HepG2 (cell line): ENCODE measurements at regions not wholly inside any gene's neighbourhood (a gene's known extent, or its start where the extent isn't known, plus 50 kb on each side); places are given as distances from the start of the nearest gene placed in this dataset.

Source experiments
- ATAC-seq: fragments of 200-7000 bp; cut with Tn5 transposase; 3 replicates; pipeline ENCODE4 v1.9.1; 2020; ENCODE audit warnings: mild to moderate bottlenecking, moderate library complexity
- BruUV-seq: library from RNA; stranded (reverse); fragments of 400-500 nt; replicated peaks from 2 replicates; lab custom pipeline; 2021; lab: Mats Ljungman, UMichigan
- CTCF ChIA-PET: fragments of 300-600 bp; formaldehyde crosslinking; extraction: SDS; loops from one replicate; lab custom pipeline; 2021; ENCODE audit warnings: low total read pairs, inconsistent platforms, low intra/inter-chr PET ratio; lab: Yijun Ruan, JAX
- POLR2A ChIA-PET: fragments of 350-600 bp; sonication (Branson Sonifier 250); formaldehyde crosslinking; loops from one replicate; lab custom pipeline; 2020; ENCODE audit warnings: antibody characterized with exemption, inconsistent platforms; lab: Yijun Ruan, JAX
- DNase-seq: peaks from one replicate; pipeline ENCODE4 v3.0.0-alpha.2; 2015; ENCODE audit warnings: low spot score
- FAIRE-seq: peaks from 3 replicates; lab custom pipeline; 2011; peaks lifted over from hg19 to GRCh38; lab: Jason Lieb, UNC
- H2AFZ ChIP-seq: one replicate; pipeline ENCODE4 v1.6.1; 2011; ENCODE audit warnings: low read length, inconsistent platforms
- H3K27ac ChIP-seq: fragments of 300-600 bp; 3 replicates; pipeline ENCODE4 v1.8.0; 2011; ENCODE audit warnings: mixed run types, mild to moderate bottlenecking, mixed read lengths, low read length, inconsistent platforms; ENCODE audit not compliant: insufficient read depth; ENCODE audit errors: extremely low read length
- H3K27me3 ChIP-seq, 2 experiments: fragments of 200-600 bp in 1 of 2; 2 replicates in 1 of 2; 3 replicates in 1 of 2; pipeline versions ENCODE4 v1.6.0 to v1.8.0; 2011; ENCODE audit warnings: low read length in 2 of 2, mild to moderate bottlenecking in 2 of 2, moderate library complexity in 2 of 2, inconsistent platforms in 1 of 2; ENCODE audit not compliant: insufficient read depth in 2 of 2, control insufficient read depth in 1 of 2
- H3K36me3 ChIP-seq, 2 experiments: fragments of 200-600 bp in 1 of 2; replicated peaks in 1 of 2; 2 replicates in 1 of 2; 3 replicates in 1 of 2; pipeline versions ENCODE4 v1.5.1 to v1.8.0; 2011; ENCODE audit warnings: low read length in 2 of 2, inconsistent platforms in 1 of 2; ENCODE audit not compliant: insufficient read depth in 2 of 2, control insufficient read depth in 1 of 2
- H3K4me1 ChIP-seq: 2 replicates; pipeline ENCODE4 v1.5.1; 2012; ENCODE audit warnings: low read length, inconsistent platforms; ENCODE audit not compliant: insufficient read depth
- H3K4me2 ChIP-seq: 2 replicates; pipeline ENCODE4 v1.6.0; 2011; ENCODE audit warnings: low read depth, low read length, inconsistent platforms
- H3K4me3 ChIP-seq, 3 experiments: fragments of 200-600 bp in 1 of 3; sonication (generic), shearing (Covaris generic) in 1 of 3; replicated peaks in 1 of 3; 2 replicates each; pipeline ENCODE4 v1.5.1; 2011 to 2016; ENCODE audit warnings: low read length in 3 of 3, inconsistent platforms in 2 of 3, low read depth in 2 of 3, mild to moderate bottlenecking in 2 of 3, control low read depth in 1 of 3, mixed read lengths in 1 of 3; ENCODE audit not compliant: insufficient read depth in 1 of 3
- H3K79me2 ChIP-seq: one replicate; pipeline ENCODE4 v1.6.1; 2011; ENCODE audit warnings: low read length, inconsistent platforms; ENCODE audit not compliant: insufficient read depth
- H3K9ac ChIP-seq: 2 replicates; pipeline ENCODE4 v1.6.0; 2011; ENCODE audit warnings: mild to moderate bottlenecking, low read depth, low read length, inconsistent platforms; ENCODE audit not compliant: insufficient read depth
- H3K9me3 ChIP-seq: 2 replicates; pipeline ENCODE4 v1.5.1; 2012; ENCODE audit warnings: mild to moderate bottlenecking, low read length
- H4K20me1 ChIP-seq: 2 replicates; pipeline ENCODE4 v1.6.0; 2011; ENCODE audit warnings: inconsistent platforms, mild to moderate bottlenecking, low read length, moderate library complexity; ENCODE audit not compliant: insufficient read depth
- CERS6 ChIP-seq: sonication (generic); formaldehyde crosslinking; IDR thresholded peaks from 2 replicates; pipeline ENCODE4 v1.5.0; 2020; ENCODE audit warnings: missing genetic modification reagents
- GMEB1 ChIP-seq: sonication (generic); formaldehyde crosslinking; IDR thresholded peaks from 2 replicates; pipeline ENCODE4 v1.5.1; 2020; ENCODE audit warnings: missing genetic modification reagents, mild to moderate bottlenecking, borderline replicate concordance
- MTF2 ChIP-seq: sonication (generic); formaldehyde crosslinking; IDR thresholded peaks from 2 replicates; pipeline ENCODE4 v1.5.0; 2020; ENCODE audit warnings: missing genetic modification reagents, borderline replicate concordance
- PAF1 ChIP-seq: IDR thresholded peaks from 2 replicates; pipeline ENCODE4 v1.6.1; 2016; ENCODE audit warnings: missing genetic modification reagents, missing compliant biosample characterization
- RXRB ChIP-seq: IDR thresholded peaks from 2 replicates; pipeline ENCODE4 v1.6.1; 2016; ENCODE audit warnings: borderline replicate concordance, missing genetic modification reagents, missing compliant biosample characterization
- TFDP2 ChIP-seq: sonication (generic); formaldehyde crosslinking; IDR thresholded peaks from 2 replicates; pipeline ENCODE4 v1.4.0; 2020; ENCODE audit warnings: missing genetic modification reagents
- TMF1 ChIP-seq: sonication (generic); formaldehyde crosslinking; IDR thresholded peaks from 2 replicates; pipeline ENCODE4 v1.8.1; 2022; ENCODE audit warnings: low read depth, missing genetic modification reagents
- ZNF468 ChIP-seq: sonication (generic); formaldehyde crosslinking; IDR thresholded peaks from 2 replicates; pipeline ENCODE4 v1.8.0; 2022; ENCODE audit warnings: mild to moderate bottlenecking, moderate library complexity, missing genetic modification reagents
- ZNF572 ChIP-seq: sonication (generic); formaldehyde crosslinking; IDR thresholded peaks from 2 replicates; pipeline ENCODE4 v1.5.1; 2020; ENCODE audit warnings: mild to moderate bottlenecking, missing genetic modification reagents
- ZNF629 ChIP-seq: sonication (generic); formaldehyde crosslinking; conservative IDR thresholded peaks from 2 replicates; pipeline ENCODE4 v1.5.0; 2020; ENCODE audit warnings: missing genetic modification reagents
- ZNF672 ChIP-seq: sonication (generic); formaldehyde crosslinking; IDR thresholded peaks from 2 replicates; pipeline ENCODE4 v1.8.1; 2022; ENCODE audit warnings: missing genetic modification reagents
- ZNF776 ChIP-seq: sonication (generic); formaldehyde crosslinking; IDR thresholded peaks from 2 replicates; pipeline ENCODE4 v1.4.0; 2020; ENCODE audit warnings: mild to moderate bottlenecking, missing genetic modification reagents
- ZNF782 ChIP-seq: sonication (generic); formaldehyde crosslinking; IDR thresholded peaks from 2 replicates; pipeline ENCODE4 v1.4.0; 2020; ENCODE audit warnings: missing genetic modification reagents, mild to moderate bottlenecking, borderline replicate concordance
- WGBS: methylation state at CpG from one replicate; pipeline ENCODE4 v1.1.6; 2017; ENCODE audit warnings: low lambda C conversion rate; 5-methylcytosine and 5-hydroxymethylcytosine counted together
- in situ Hi-C: cut with HindIII; loops from 2 replicates; pipeline ENCODE4 v1.10.0; 2017; ENCODE audit warnings: low pct_unique_long_range_greater_than_20kb; ENCODE audit not compliant: extremely low pct_ligation_motif_present
- intact Hi-C: fragments of 100-400 bp; cut with micrococcal nuclease; formaldehyde crosslinking; loops from one replicate; pipeline ENCODE4 v1.10.0; 2022; ENCODE audit not compliant: unreplicated experiment
- TF ChIP-seq, protein P1 (sequence below): sonication (generic); formaldehyde crosslinking; IDR thresholded peaks from one replicate; pipeline ENCODE4 v1.5.1; 2020; ENCODE audit warnings: mild to moderate bottlenecking, missing genetic modification reagents; ENCODE audit errors: not compliant biosample characterization

- FAIRE-seq (no peak), DNase-seq (no peak)
- POLR2A ChIA-PET = no interaction called here
- TF ChIP-seq ZNF782 (CRISPR knock-in tag) (no peak), TMF1 (CRISPR knock-in tag) (no peak), RXRB (CRISPR knock-in tag) (no peak), ZNF468 (CRISPR knock-in tag) (no peak), CERS6 (CRISPR knock-in tag) (no peak), ZNF572 (no peak), PAF1 (CRISPR knock-in tag) (no peak), TFDP2 (CRISPR knock-in tag) (no peak), ZNF776 (CRISPR knock-in tag) (no peak), ZNF629 (CRISPR knock-in tag) (no peak), ZNF672 (CRISPR knock-in tag) (no peak), MTF2 (CRISPR knock-in tag) (no peak), GMEB1 (no peak)
- TF ChIP-seq, protein P1, sequence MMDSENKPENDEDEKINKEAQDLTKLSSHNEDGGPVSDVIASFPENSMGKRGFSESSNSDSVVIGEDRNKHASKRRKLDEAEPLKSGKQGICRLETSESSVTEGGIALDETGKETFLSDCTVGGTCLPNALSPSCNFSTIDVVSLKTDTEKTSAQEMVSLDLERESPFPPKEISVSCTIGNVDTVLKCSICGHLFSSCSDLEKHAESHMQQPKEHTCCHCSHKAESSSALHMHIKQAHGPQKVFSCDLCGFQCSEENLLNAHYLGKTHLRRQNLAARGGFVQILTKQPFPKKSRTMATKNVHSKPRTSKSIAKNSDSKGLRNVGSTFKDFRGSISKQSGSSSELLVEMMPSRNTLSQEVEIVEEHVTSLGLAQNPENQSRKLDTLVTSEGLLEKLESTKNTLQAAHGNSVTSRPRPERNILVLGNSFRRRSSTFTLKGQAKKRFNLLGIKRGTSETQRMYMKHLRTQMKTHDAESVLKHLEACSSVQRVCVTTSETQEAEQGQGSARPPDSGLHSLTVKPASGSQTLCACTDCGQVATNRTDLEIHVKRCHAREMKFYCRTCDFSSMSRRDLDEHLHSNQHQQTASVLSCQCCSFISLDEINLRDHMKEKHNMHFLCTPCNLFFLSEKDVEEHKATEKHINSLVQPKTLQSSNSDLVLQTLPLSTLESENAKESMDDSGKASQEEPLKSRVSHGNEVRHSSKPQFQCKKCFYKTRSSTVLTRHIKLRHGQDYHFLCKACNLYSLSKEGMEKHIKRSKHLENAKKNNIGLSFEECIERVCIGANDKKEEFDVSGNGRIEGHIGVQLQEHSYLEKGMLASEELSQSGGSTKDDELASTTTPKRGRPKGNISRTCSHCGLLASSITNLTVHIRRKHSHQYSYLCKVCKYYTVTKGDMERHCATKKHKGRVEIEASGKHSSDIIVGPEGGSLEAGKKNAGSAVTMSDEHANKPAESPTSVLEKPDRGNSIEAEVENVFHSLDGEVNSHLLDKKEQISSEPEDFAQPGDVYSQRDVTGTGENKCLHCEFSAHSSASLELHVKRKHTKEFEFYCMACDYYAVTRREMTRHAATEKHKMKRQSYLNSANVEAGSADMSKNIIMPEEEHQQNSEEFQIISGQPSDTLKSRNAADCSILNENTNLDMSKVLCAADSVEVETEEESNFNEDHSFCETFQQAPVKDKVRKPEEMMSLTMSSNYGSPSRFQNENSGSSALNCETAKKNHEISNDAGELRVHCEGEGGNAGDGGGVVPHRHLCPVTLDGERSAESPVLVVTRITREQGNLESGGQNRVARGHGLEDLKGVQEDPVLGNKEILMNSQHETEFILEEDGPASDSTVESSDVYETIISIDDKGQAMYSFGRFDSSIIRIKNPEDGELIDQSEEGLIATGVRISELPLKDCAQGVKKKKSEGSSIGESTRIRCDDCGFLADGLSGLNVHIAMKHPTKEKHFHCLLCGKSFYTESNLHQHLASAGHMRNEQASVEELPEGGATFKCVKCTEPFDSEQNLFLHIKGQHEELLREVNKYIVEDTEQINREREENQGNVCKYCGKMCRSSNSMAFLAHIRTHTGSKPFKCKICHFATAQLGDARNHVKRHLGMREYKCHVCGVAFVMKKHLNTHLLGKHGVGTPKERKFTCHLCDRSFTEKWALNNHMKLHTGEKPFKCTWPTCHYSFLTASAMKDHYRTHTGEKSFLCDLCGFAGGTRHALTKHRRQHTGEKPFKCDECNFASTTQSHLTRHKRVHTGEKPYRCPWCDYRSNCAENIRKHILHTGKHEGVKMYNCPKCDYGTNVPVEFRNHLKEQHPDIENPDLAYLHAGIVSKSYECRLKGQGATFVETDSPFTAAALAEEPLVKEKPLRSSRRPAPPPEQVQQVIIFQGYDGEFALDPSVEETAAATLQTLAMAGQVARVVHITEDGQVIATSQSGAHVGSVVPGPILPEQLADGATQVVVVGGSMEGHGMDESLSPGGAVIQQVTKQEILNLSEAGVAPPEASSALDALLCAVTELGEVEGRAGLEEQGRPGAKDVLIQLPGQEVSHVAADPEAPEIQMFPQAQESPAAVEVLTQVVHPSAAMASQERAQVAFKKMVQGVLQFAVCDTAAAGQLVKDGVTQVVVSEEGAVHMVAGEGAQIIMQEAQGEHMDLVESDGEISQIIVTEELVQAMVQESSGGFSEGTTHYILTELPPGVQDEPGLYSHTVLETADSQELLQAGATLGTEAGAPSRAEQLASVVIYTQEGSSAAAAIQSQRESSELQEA (CRISPR knock-in tag) = no peak
Measured at GRCh38 chr10:113222207-113222606, 272.2 kb downstream of the TCF7L2 start.

More at GRCh38 chr10:113222207-113222606, 272.2 kb downstream of the TCF7L2 start:
- H3K4me3 ChIP-seq = no peak overlapping the region
- no peaks in the 10 kb centered on the region for H3K4me1 ChIP-seq
- intact Hi-C loops = no loop called here
- no peak overlapping the region for H3K9ac ChIP-seq
- WGBS = 5% methylated on average over 11 of the region's 12 CpGs
- no peak overlapping the region for H3K4me2 ChIP-seq
- H2AFZ ChIP-seq = no peak overlapping the region
- in situ Hi-C loops = no loop called here
- ATAC-seq = no peak
- H3K79me2 ChIP-seq = no peaks in the 10 kb centered on the region
- H3K9me3 ChIP-seq = no peaks in the 10 kb centered on the region
- BruUV-seq = no TSS peak
- H3K27ac ChIP-seq = no peak overlapping the region
- no peaks in the 10 kb centered on the region for H4K20me1 ChIP-seq
- CTCF ChIA-PET = no interaction called here
- no peaks in the 10 kb centered on the region for H3K36me3 ChIP-seq
- H3K27me3 ChIP-seq = peaks cover 0 to 37% of the 10 kb centered on the region in 2 experiments; a peak in 3 of 5 replicates
